HEK293 (cell line): ENCODE measurements at regions not wholly inside any gene's neighbourhood (a gene's known extent, or its start where the extent isn't known, plus 50 kb on each side); places are given as distances from the start of the nearest gene placed in this dataset.

Experiments
- CTCF ChIP-seq: fragments of 450-650 bp; formaldehyde crosslinking; IDR thresholded peaks from 2 replicates; pipeline ENCODE4 v1.5.1; 2016; ENCODE audit warnings: missing biosample characterization, missing genetic modification characterization
- GLI2 ChIP-seq: fragments of 450-650 bp; formaldehyde crosslinking; IDR thresholded peaks from 2 replicates; pipeline ENCODE4; 2017; ENCODE audit warnings: missing biosample characterization, missing genetic modification characterization, low read depth, borderline replicate concordance
- GLIS1 ChIP-seq: fragments of 450-650 bp; formaldehyde crosslinking; IDR thresholded peaks from 2 replicates; pipeline ENCODE4 v1.5.1; 2016; ENCODE audit warnings: missing biosample characterization, missing genetic modification characterization
- HOXC10 ChIP-seq: sonication (generic); formaldehyde crosslinking; IDR thresholded peaks from 2 replicates; pipeline ENCODE4 v1.8.1; 2023; ENCODE audit warnings: mild to moderate bottlenecking, missing genetic modification reagents
- KLF17 ChIP-seq: fragments of 450-650 bp; formaldehyde crosslinking; IDR thresholded peaks from 2 replicates; pipeline ENCODE4 v1.5.1; 2016; ENCODE audit warnings: missing biosample characterization, missing genetic modification characterization
- PBX3 ChIP-seq: sonication (generic); formaldehyde crosslinking; IDR thresholded peaks from 2 replicates; pipeline ENCODE4 v1.8.1; 2022; ENCODE audit warnings: mild to moderate bottlenecking, moderate library complexity, missing genetic modification reagents
- REPIN1 ChIP-seq: fragments of 450-650 bp; formaldehyde crosslinking; IDR thresholded peaks from 2 replicates; pipeline ENCODE4 v1.5.1; 2017; ENCODE audit warnings: missing biosample characterization, missing genetic modification characterization, low read depth
- SALL2 ChIP-seq: fragments of 450-650 bp; formaldehyde crosslinking; IDR thresholded peaks from 2 replicates; pipeline ENCODE4 v1.5.0; 2017; ENCODE audit warnings: missing biosample characterization, mild to moderate bottlenecking, missing genetic modification characterization, borderline replicate concordance
- SP3 ChIP-seq: fragments of 450-650 bp; formaldehyde crosslinking; IDR thresholded peaks from 2 replicates; pipeline ENCODE4 v1.5.1; 2016; ENCODE audit warnings: missing biosample characterization, missing genetic modification characterization
- SP7 ChIP-seq: fragments of 450-650 bp; formaldehyde crosslinking; IDR thresholded peaks from 2 replicates; pipeline ENCODE4 v1.5.1; 2016; ENCODE audit warnings: missing biosample characterization, missing genetic modification characterization
- ZBTB10 ChIP-seq: fragments of 450-650 bp; formaldehyde crosslinking; IDR thresholded peaks from 2 replicates; pipeline ENCODE4 v1.5.1; 2016; ENCODE audit warnings: missing biosample characterization, missing genetic modification characterization
- ZBTB8A ChIP-seq: fragments of 450-650 bp; formaldehyde crosslinking; IDR thresholded peaks from 2 replicates; pipeline ENCODE4 v1.5.1; 2016; ENCODE audit warnings: missing biosample characterization, missing genetic modification characterization
- ZIC2 ChIP-seq: fragments of 450-650 bp; formaldehyde crosslinking; IDR thresholded peaks from 2 replicates; pipeline ENCODE4 v1.5.1; 2016; ENCODE audit warnings: missing biosample characterization, missing genetic modification characterization
- ZNF132 ChIP-seq: fragments of 450-650 bp; formaldehyde crosslinking; IDR thresholded peaks from 2 replicates; pipeline ENCODE4 v1.5.1; 2017; ENCODE audit warnings: missing biosample characterization, missing genetic modification characterization, borderline replicate concordance
- ZNF148 ChIP-seq: fragments of 450-650 bp; formaldehyde crosslinking; IDR thresholded peaks from 2 replicates; pipeline ENCODE4 v1.5.0; 2017; ENCODE audit warnings: missing biosample characterization, missing genetic modification characterization, borderline replicate concordance
- ZNF174 ChIP-seq: fragments of 450-650 bp; formaldehyde crosslinking; IDR thresholded peaks from 2 replicates; pipeline ENCODE4 v1.5.0; 2017; ENCODE audit warnings: missing biosample characterization, mild to moderate bottlenecking, missing genetic modification characterization
- ZNF202 ChIP-seq: fragments of 450-650 bp; formaldehyde crosslinking; IDR thresholded peaks from 2 replicates; pipeline ENCODE4 v1.5.1; 2016; ENCODE audit warnings: missing biosample characterization, missing genetic modification characterization, borderline replicate concordance
- ZNF214 ChIP-seq: fragments of 450-650 bp; formaldehyde crosslinking; IDR thresholded peaks from 2 replicates; pipeline ENCODE4 v1.5.1; 2017; ENCODE audit warnings: missing biosample characterization, mild to moderate bottlenecking, missing genetic modification characterization, borderline replicate concordance
- ZNF221 ChIP-seq: fragments of 450-650 bp; formaldehyde crosslinking; IDR thresholded peaks from 2 replicates; pipeline ENCODE4 v1.5.1; 2017; ENCODE audit warnings: missing biosample characterization, missing genetic modification characterization, borderline replicate concordance
- ZNF398 ChIP-seq: fragments of 450-650 bp; formaldehyde crosslinking; IDR thresholded peaks from 2 replicates; pipeline ENCODE4 v1.5.1; 2017; ENCODE audit warnings: missing biosample characterization, missing genetic modification characterization
- ZNF501 ChIP-seq: fragments of 450-650 bp; formaldehyde crosslinking; IDR thresholded peaks from 2 replicates; pipeline ENCODE4 v1.5.1; 2016; ENCODE audit warnings: missing biosample characterization, missing genetic modification characterization
- ZNF514 ChIP-seq: fragments of 450-650 bp; formaldehyde crosslinking; IDR thresholded peaks from 2 replicates; pipeline ENCODE4 v1.5.1; 2016; ENCODE audit warnings: missing biosample characterization, missing genetic modification characterization
- ZNF521 ChIP-seq: fragments of 450-650 bp; formaldehyde crosslinking; IDR thresholded peaks from 2 replicates; pipeline ENCODE4 v1.5.1; 2017; ENCODE audit warnings: missing biosample characterization, mild to moderate bottlenecking, missing genetic modification characterization
- ZNF529 ChIP-seq: fragments of 450-650 bp; formaldehyde crosslinking; IDR thresholded peaks from 2 replicates; pipeline ENCODE4 v1.5.1; 2017; ENCODE audit warnings: missing genetic modification characterization, missing biosample characterization; ENCODE audit not compliant: insufficient replicate concordance
- ZNF548 ChIP-seq: fragments of 450-650 bp; formaldehyde crosslinking; IDR thresholded peaks from 2 replicates; pipeline ENCODE4 v1.5.1; 2016; ENCODE audit warnings: missing biosample characterization, missing genetic modification characterization
- ZNF600 ChIP-seq: fragments of 450-650 bp; formaldehyde crosslinking; IDR thresholded peaks from 2 replicates; pipeline ENCODE4 v1.5.1; 2016; ENCODE audit warnings: missing biosample characterization, missing genetic modification characterization
- ZNF626 ChIP-seq: fragments of 450-650 bp; sonication (Bioruptor Pico); formaldehyde crosslinking; IDR thresholded peaks from 2 replicates; pipeline ENCODE4 v1.5.1; 2018; ENCODE audit warnings: missing biosample characterization, missing genetic modification characterization, inconsistent platforms
- ZSCAN23 ChIP-seq: fragments of 450-650 bp; formaldehyde crosslinking; IDR thresholded peaks from 2 replicates; pipeline ENCODE4 v1.5.1; 2016; ENCODE audit warnings: missing biosample characterization, missing genetic modification characterization
- ZSCAN30 ChIP-seq: fragments of 450-650 bp; IDR thresholded peaks from 2 replicates; pipeline ENCODE4 v1.5.1; 2018; ENCODE audit warnings: missing biosample characterization, mild to moderate bottlenecking, missing genetic modification characterization, moderate library complexity

- TF ChIP-seq REPIN1 (tag by site-specific recombination) (no peak), ZNF626 (tag by site-specific recombination) (no peak), ZNF548 (tag by site-specific recombination) (no peak), CTCF (tag by site-specific recombination) (no peak), ZBTB10 (tag by site-specific recombination) (no peak), SP7 (tag by site-specific recombination) (peak; percentile 39; the same call in 1 of the 2 replicates), ZNF529 (tag by site-specific recombination) (no peak), SALL2 (tag by site-specific recombination) (no peak), ZNF214 (tag by site-specific recombination) (no peak), GLI2 (tag by site-specific recombination) (no peak), ZNF521 (tag by site-specific recombination) (no peak), KLF17 (tag by site-specific recombination) (peak; percentile 56; the same call in 1 of the 2 replicates), ZNF221 (tag by site-specific recombination) (no peak), ZNF132 (tag by site-specific recombination) (no peak), ZBTB8A (tag by site-specific recombination) (peak; percentile 50), PBX3 (CRISPR knock-in tag) (peak; percentile 100), ZNF202 (tag by site-specific recombination) (no peak), ZNF174 (no peak), HOXC10 (peak; percentile 98), ZNF514 (tag by site-specific recombination) (no peak), ZIC2 (tag by site-specific recombination) (no peak), ZSCAN30 (tag by site-specific recombination) (peak; percentile 61; the same call in 1 of the 2 replicates), GLIS1 (no peak; the same call in 1 of the 2 replicates), ZSCAN23 (no peak), ZNF600 (0 out of 2 replicates have a peak, but pooled peaks have one; percentile 38), SP3 (tag by site-specific recombination) (no peak), ZNF501 (0 out of 2 replicates have a peak, but pooled peaks have one; percentile 49), ZNF398 (tag by site-specific recombination) (no peak), ZNF148 (tag by site-specific recombination) (no peak)
Measured at GRCh38 chr12:11500188-11500860, 105.0 kb upstream of the PRB2 start (continued).
